Rectal smooth muscle tissue (tissue), 1 donor: ENCODE measurements at regions not wholly inside any gene's neighbourhood (a gene's known extent, or its start where the extent isn't known, plus 50 kb on each side); places are given as distances from the start of the nearest gene placed in this dataset.

Source experiments
- H3K27ac ChIP-seq: one replicate; pipeline ENCODE4 v1.7.0; 2013; ENCODE audit warnings: low read depth, low read length, inconsistent platforms
- H3K27me3 ChIP-seq: one replicate; pipeline ENCODE4 v1.7.0; 2013; ENCODE audit warnings: low read length; ENCODE audit not compliant: control insufficient read depth, insufficient read depth
- H3K36me3 ChIP-seq: one replicate; pipeline ENCODE4 v1.7.0; 2013; ENCODE audit warnings: low read length; ENCODE audit not compliant: control insufficient read depth, insufficient read depth
- H3K4me1 ChIP-seq: one replicate; pipeline ENCODE4 v1.7.0; 2013; ENCODE audit warnings: low read length; ENCODE audit not compliant: control insufficient read depth, insufficient read depth
- H3K4me3 ChIP-seq: one replicate; pipeline ENCODE4 v1.7.0; 2013; ENCODE audit warnings: low read length
- H3K9ac ChIP-seq: one replicate; pipeline ENCODE4 v1.7.0; 2013; ENCODE audit warnings: low read length

DNA sequence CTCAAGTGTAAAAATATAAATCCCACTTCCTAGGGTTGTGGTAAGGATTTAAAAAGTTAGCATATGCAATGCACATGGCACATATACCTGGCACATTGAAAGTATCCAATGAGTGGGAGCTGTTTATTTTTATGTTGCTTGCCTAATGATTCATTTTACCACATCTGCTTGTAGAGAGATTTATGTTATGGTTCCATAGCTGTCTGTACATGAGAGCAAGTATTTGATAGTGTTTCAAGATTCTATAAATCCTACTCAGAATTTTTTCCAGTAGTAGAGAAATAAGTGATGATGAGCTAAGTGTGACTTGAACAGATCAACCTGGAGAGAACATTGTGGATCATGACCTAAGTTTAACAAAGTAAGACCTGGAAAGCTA, 125.3 kb upstream of the SPTLC3 start:
- H3K9ac ChIP-seq, result no peak overlapping the region
- no peaks in the 10 kb centered on the region for H3K36me3 ChIP-seq
- H3K4me3 ChIP-seq, result no peak overlapping the region
- H3K27me3 ChIP-seq, result no peaks in the 10 kb centered on the region
- H3K27ac ChIP-seq, result no peak overlapping the region
- no peaks in the 10 kb centered on the region for H3K4me1 ChIP-seq

DNA sequence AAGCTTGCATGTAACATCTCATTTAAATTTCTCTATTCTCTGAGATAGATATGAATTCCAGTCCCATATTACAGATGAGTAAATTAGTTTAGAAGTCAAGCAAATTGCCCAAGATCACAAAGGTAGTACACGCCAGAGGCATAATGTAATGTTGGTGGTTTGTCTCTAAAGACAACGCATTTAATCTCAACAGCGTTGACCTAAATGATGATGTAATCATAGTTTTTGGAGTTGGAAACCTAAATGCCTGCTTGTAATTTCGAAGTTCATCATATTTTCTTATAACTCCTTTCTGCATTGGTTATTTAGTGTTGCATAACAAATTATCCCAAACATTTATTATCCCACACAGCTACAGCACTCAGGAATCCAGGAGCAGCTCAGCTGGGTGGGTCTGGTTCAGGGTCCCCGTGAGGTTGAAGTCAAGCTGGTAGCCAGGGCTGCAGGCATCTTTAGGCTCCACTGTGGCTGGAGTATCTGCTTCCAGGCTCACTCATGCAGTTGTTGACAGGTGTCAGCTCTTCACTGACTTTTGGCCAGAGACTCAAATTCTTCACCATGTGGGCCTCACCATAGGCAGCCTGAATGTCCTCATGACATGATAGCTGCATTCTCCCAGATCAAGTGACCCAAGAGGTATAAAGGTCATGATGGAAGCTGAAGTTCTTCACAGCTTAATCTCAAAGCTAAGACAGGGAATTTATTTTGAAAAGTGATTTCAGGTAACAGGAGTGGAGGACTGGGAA, 122.0 kb upstream of the SPTLC3 start:
- Histone ChIP-seq H3K27me3 (no peaks in the 10 kb centered on the region), H3K27ac (no peak overlapping the region), H3K9ac (no peak overlapping the region), H3K4me1 (no peaks in the 10 kb centered on the region), H3K4me3 (no peak overlapping the region), H3K36me3 (no peaks in the 10 kb centered on the region)

DNA sequence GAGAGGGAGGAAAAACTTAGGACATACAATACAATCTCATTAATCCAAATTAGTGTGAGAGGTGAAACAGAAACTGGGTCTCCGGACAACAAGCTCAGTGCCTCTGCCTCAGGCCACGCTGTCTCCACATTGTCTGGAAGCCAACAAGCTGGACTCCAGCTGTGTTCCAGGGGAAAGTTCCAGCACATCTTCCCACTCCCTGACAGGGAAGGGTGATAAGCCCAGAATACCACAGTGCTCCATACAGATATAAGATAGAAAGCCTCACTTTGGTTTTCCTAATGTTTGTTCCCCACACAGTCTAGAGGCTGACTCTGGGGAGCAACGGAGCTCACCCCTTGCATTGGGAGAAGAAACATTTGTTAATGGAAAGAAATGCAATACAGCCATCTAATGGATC, 117.1 kb upstream of the SPTLC3 start:
- H3K4me3 ChIP-seq, result no peak overlapping the region
- no peaks in the 10 kb centered on the region for H3K4me1 ChIP-seq
- H3K9ac ChIP-seq, result no peak overlapping the region
- H3K27ac ChIP-seq, result no peak overlapping the region
- no peaks in the 10 kb centered on the region for H3K36me3 ChIP-seq
- H3K27me3 ChIP-seq, result no peaks in the 10 kb centered on the region

DNA sequence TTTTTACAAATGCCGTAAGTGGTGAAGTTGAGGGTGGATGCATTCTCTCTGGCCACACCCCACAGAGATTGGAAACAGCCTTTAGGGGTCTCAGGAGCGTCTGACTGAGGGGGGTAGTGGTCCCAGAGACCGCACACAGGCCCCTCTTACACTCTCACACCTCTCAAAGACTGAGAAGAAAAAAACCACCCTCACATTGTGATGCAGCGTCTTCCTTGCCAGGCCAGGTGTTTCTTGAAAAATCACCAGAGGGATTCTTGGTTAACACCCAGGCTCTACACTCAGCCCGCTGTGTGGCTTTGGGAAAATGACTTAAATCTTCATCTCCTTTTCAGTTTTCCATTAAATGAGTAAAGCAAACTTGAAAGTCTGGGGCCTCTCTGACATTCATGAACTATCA, 115.8 kb upstream of the SPTLC3 start:
- H3K36me3 ChIP-seq, result no peaks in the 10 kb centered on the region
- H3K4me1 ChIP-seq, result no peaks in the 10 kb centered on the region
- no peak overlapping the region for H3K4me3 ChIP-seq
- no peak overlapping the region for H3K27ac ChIP-seq
- no peak overlapping the region for H3K9ac ChIP-seq
- no peaks in the 10 kb centered on the region for H3K27me3 ChIP-seq

DNA sequence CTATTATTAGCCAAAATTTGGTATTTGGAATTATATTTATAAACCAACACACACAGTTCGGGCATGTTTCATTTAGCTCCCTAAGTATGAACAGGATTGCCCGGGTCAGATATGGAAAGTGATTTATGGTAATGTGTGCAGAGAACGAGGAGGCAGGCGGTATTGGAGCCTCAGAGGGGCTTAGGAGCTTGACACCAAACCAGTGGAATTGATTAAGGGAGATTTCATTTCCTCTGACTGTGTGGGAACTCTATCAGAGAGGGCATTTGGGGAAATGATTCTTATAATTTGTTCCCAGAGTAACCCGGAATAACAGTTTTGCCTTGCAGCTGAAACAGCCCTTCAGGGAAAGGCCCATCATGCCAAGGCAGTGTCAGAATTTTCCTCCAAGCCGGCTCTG, 115.1 kb upstream of the SPTLC3 start:
- no peaks in the 10 kb centered on the region for H3K4me1 ChIP-seq
- H3K36me3 ChIP-seq, result no peaks in the 10 kb centered on the region
- no peak overlapping the region for H3K4me3 ChIP-seq
- no peak overlapping the region for H3K27ac ChIP-seq
- H3K27me3 ChIP-seq, result no peaks in the 10 kb centered on the region
- no peak overlapping the region for H3K9ac ChIP-seq

DNA sequence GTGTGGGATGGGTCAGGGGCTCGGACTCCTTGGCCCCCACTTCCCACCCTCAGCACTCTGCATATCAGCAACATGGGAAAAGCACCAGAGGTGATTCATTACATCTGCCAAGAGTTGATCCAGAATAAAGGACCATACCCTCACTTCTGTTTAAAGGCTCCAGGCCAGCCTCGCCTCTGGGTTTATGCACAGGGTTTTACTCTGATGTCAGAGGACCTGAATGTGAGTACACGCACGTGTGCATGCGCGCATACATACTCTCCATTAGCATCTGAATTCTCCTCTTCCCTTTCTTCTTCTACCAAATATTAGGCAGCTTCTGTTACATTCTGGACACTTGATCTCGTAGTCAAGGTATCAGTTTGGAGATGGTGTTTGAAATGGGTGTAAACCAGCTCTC, 114.7 kb upstream of the SPTLC3 start:
- H3K27me3 ChIP-seq, result no peaks in the 10 kb centered on the region
- H3K4me1 ChIP-seq, result no peaks in the 10 kb centered on the region
- H3K36me3 ChIP-seq, result no peaks in the 10 kb centered on the region

DNA sequence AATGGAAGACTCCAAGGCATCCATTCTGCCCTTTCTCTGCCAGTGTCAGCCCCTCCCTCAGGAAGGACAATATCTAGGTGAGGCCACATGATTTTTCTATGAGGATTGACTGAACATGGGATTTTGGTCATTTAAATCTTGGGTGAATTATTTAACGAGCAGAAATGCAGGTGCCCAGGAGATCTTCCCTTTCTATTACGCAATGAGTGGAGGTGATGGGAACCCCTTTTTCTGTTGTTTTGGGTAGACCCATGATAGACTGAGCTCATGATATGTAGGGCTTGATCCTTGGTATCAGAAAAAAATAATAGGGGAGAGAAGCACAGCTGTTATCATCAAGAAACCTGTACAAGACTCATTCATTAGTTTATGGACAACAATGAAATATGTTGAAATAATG, 112.6 kb upstream of the SPTLC3 start:
- Histone ChIP-seq H3K4me3 (no peak overlapping the region), H3K27ac (no peak overlapping the region), H3K36me3 (no peaks in the 10 kb centered on the region), H3K4me1 (no peaks in the 10 kb centered on the region), H3K27me3 (no peaks in the 10 kb centered on the region), H3K9ac (no peak overlapping the region)

More for the DNA sequence above, 114.7 kb upstream of the SPTLC3 start:
- Histone ChIP-seq H3K4me3 (no peak overlapping the region), H3K27ac (no peak overlapping the region), H3K9ac (no peak overlapping the region)

DNA sequence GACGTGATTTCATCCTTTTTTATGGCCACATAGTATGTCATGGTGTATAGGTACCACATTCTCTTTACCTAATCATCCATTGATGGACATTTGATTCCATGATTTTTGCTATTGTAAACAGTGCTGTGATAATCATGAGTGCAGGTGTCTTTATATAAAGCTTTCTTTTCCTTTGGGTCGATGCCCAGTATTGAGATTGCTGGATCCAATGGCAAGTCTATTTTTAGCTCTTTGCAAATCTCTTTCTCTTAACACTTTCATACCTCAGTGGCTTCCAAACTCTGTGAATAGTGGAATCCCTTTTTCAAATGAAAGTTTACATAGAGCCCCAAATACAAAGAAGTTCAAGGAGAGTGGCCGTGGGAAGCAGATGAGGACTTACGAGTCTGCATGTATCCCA, 105.8 kb upstream of the SPTLC3 start:
- Histone ChIP-seq H3K4me3 (no peak overlapping the region), H3K4me1 (no peaks in the 10 kb centered on the region), H3K9ac (no peak overlapping the region), H3K36me3 (no peaks in the 10 kb centered on the region), H3K27me3 (no peaks in the 10 kb centered on the region), H3K27ac (no peak overlapping the region)

DNA sequence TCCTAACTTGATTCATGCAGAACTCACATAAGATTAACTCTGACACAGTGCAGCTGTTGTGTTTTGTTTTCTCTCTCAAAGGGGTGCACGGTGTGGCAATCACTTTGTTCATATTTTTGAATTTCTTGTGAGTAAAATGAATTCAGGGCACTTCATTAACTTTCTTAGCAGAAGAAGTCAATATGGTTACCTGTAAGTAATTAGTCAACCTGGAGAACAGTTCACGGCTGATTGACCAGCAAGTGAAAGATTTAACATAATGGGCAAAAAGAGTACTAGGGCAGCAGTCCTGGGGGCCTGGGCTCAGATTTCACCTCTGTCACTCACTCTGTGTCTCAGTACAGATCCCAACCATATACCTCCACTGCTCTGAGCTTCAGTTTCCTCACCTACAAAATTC, 102.4 kb upstream of the SPTLC3 start:
- Histone ChIP-seq H3K27ac (no peak overlapping the region), H3K9ac (no peak overlapping the region), H3K27me3 (no peaks in the 10 kb centered on the region), H3K4me3 (no peak overlapping the region), H3K36me3 (no peaks in the 10 kb centered on the region), H3K4me1 (no peaks in the 10 kb centered on the region)

DNA sequence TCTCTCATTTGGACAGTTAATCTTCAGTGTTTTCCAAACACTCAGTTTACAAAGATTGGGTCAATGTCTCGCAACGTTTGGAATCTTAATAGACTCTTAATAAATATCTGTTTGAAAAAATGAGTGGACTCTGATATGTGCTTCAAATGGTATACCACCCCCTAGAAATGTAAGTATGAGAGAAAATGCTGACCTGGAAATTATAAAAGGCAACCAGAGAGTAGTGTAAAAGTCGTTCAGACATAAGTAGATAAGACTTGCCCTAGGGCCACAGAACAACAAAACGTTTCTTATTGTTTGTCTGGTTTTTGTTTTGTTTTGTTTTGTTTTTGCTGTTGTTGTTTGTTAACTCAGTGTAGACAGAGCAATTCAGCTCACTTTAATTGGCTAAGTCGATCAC, 97.4 kb upstream of the SPTLC3 start:
- Histone ChIP-seq H3K9ac (no peak overlapping the region), H3K27ac (no peak overlapping the region), H3K36me3 (no peaks in the 10 kb centered on the region), H3K4me1 (no peaks in the 10 kb centered on the region), H3K27me3 (no peaks in the 10 kb centered on the region), H3K4me3 (no peak overlapping the region)

DNA sequence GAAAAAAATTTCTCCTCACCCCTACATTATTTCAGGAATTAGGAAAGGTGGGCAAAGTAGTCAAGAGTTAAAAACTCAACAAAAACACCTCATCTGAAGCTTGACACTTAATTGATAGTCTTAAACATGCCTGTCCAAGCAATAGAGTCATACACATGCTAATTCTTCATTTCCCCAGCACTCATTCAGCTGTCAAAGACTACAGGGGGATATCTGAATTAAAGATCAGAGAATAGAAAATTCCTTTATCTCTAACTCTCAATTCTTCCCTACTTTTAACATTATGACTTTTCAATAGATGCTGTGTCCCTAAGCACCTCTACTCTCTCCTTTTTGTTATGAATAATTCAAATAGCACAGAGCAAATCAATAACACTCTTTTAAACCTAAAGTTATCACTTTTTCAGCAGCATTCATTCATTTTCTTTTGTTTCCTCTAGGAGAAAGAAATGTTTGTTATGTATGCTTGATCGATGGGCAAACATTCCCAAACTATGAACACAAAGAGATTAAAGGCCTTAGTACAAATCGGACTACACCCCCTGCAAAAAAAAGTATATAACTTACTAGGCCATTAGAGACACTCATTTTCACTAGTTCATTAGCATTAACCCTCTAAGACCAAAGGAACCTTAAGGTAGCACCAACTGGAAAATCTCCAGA, 94.9 kb upstream of the SPTLC3 start:
- H3K36me3 ChIP-seq, result no peaks in the 10 kb centered on the region
- H3K4me3 ChIP-seq, result no peak overlapping the region
- no peak overlapping the region for H3K27ac ChIP-seq
- no peaks in the 10 kb centered on the region for H3K27me3 ChIP-seq
- H3K9ac ChIP-seq, result no peak overlapping the region
- H3K4me1 ChIP-seq, result no peaks in the 10 kb centered on the region

DNA sequence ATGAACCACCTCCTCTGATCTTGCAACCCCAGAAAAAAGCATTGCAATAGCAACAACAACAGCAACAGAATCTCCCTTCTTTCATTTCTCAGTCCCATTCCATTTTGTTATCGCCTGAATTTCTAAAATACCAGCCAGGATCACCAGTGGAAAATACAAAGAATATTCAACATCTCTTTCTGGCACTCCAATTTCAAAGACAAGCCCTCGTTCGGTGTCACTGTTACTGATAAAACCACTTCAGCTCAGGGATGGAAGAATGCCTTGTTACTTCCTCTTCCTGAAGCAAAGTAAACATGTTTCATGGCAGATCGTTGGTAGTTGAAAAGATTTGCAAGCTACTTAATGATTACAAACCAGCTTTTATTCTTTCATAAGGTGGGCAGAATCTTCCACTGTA, 94.0 kb upstream of the SPTLC3 start:
- Histone ChIP-seq H3K9ac (no peak overlapping the region), H3K4me3 (no peak overlapping the region), H3K4me1 (no peaks in the 10 kb centered on the region), H3K36me3 (no peaks in the 10 kb centered on the region), H3K27ac (no peak overlapping the region), H3K27me3 (no peaks in the 10 kb centered on the region)

DNA sequence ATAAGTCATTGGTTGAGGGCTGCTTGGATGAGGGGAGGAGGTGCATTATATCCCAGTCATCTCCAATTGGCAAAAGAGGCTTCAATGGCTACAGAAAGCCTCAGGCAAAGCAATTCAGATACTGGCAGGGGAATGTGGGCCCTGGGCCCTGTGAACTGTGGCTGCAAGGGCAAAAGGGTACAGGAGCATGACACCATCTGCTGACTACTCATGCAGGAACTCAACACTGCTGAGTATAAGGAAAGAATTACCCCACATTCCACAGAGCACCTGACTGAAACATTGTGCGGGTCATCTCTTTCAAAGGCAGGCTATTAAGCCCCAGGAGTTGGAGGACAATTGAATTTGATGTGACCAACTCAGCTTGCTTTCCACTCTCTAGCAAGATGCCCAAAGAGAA, 92.1 kb upstream of the SPTLC3 start:
- Histone ChIP-seq H3K4me1 (no peaks in the 10 kb centered on the region), H3K36me3 (no peaks in the 10 kb centered on the region), H3K9ac (no peak overlapping the region), H3K27me3 (no peaks in the 10 kb centered on the region), H3K4me3 (no peak overlapping the region), H3K27ac (no peak overlapping the region)
